C4-2B (cell line): ENCODE measurements at regions not wholly inside any gene's neighbourhood (a gene's known extent, or its start where the extent isn't known, plus 50 kb on each side); places are given as distances from the start of the nearest gene placed in this dataset.

Source experiments
- H3K27ac ChIP-seq: fragments of 450-650 bp; 2 replicates; pipeline ENCODE4 v1.5.1; 2017
- ZFX ChIP-seq: fragments of 450-650 bp; IDR thresholded peaks from 2 replicates; pipeline ENCODE4 v1.6.1; 2017
- TF ChIP-seq, protein P1 (sequence below): fragments of 450-650 bp; conservative IDR thresholded peaks from 2 replicates; pipeline ENCODE4 v1.5.1; 2017; ENCODE audit warnings: mild to moderate bottlenecking

DNA sequence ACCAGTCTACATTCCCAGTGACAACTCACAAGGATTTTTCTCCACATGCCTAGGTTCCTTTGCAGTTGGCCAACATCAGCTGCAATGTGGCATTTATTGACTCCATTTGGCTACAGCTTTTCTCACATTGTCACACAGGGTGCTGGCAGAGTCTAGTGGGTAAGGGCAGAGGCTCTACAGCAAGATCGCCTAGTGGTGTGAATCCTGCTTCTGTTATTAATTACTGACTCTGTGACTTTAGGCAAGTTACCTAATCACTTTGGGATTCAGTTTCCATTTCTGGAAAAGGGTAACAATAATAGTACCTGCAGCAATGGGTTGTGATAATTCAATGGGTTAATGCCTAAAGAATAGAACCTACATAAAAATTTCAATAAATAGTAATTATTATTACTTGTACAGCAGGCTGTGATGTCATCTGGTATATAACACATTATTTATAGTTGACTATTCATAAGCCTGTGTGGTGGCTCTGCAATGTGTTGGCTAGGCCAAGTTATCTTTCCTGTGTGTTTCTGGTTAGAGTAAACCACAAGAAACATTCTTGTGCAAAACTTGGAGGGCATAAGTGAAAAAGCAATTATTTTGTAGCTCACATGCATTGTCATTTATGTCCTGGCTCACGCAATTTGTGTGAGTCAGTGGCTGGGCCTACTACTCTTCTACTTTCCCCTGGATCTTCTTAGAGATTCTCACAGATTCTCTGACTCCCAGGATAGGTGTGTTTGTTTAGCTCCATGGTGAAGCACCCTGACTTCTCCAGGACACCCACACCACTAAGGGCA is 59.5 kb downstream of the PTGS2 start:
- TF ChIP-seq ZFX, result no peak
- TF ChIP-seq, protein P1, sequence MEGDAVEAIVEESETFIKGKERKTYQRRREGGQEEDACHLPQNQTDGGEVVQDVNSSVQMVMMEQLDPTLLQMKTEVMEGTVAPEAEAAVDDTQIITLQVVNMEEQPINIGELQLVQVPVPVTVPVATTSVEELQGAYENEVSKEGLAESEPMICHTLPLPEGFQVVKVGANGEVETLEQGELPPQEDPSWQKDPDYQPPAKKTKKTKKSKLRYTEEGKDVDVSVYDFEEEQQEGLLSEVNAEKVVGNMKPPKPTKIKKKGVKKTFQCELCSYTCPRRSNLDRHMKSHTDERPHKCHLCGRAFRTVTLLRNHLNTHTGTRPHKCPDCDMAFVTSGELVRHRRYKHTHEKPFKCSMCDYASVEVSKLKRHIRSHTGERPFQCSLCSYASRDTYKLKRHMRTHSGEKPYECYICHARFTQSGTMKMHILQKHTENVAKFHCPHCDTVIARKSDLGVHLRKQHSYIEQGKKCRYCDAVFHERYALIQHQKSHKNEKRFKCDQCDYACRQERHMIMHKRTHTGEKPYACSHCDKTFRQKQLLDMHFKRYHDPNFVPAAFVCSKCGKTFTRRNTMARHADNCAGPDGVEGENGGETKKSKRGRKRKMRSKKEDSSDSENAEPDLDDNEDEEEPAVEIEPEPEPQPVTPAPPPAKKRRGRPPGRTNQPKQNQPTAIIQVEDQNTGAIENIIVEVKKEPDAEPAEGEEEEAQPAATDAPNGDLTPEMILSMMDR, result no peak
- H3K27ac ChIP-seq, result no peak overlapping the region

DNA sequence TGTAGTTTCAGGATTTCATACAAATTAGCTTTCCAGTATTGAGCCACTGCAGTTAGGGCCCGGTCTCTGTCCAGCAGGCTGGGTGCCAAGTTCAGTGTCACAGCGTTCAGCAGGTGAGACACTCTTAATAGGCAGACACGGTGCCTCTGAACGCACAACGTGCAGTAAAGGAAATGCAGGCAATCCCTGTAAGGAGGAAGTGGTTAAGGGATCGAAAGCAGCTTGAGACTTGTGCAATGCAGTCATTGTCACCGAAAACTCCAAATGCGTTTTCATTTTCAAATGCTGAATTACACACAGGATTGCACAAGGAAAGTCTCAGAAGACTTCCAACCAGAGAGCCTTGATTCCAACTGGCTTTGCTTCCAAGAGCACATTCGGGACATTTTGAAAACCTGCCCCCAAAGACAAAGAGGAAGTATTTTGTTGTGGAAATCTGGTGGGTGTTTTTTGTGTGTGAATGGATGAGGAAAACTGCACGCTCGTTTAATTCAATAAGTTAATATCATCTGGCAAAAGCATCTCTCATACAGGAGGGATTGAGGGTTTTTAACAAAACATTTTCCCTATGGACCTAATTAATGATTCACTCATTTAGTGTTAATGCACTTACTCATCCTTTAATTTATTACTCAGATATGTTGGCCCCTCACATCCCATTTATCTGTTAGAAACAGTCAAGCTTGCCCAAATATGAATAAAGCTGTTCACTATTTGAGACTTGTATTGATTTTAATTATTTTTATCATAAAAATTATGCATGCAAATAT is 61.6 kb downstream of the PTGS2 start:
- H3K27ac ChIP-seq, result no peak overlapping the region

DNA sequence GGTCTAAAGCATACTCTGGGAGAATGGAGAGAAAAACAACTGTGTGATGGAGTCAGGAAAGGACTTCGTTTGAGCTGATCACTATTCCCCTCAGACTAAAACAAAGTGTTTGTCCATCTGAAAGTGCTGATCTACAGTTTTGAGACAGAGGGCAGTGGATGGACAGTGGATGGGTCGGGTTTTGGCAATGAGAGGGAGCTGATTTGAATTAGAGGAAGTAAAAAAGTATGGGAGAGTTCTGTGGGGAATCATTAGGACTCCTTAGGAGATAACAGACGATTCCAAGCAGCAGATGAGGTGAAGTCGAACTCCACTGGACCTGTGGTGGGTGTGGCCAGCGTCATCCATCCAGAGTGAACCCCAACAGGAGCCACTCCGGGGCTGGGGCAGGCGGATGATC is 62.3 kb downstream of the PTGS2 start:
- TF ChIP-seq, protein P1, result no peak
- TF ChIP-seq ZFX, result no peak

More for the DNA sequence above, 61.6 kb downstream of the PTGS2 start:
- no peak for TF ChIP-seq ZFX
- TF ChIP-seq, protein P1, result no peak

DNA sequence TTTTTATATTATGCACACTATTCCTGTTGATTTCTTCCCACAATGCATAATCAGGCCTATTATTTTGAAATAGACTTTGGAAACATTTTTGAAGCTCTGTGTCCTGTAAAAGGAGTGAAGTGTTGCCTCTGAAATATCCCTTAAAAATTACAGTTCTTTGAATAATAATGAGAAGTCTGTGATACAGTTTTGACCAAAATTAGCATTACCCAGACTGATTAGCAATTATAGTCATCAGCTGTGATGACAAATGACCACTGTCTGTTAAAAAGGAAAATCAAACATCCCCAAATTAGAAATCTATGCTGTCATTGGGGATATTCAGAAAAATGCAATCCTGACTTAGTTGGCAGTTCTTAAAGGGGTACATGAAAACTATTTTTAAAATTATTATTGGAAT is 63.7 kb downstream of the PTGS2 start:
- TF ChIP-seq ZFX, result no peak
- TF ChIP-seq, protein P1, result no peak
- H3K27ac ChIP-seq, result no peak overlapping the region

More for the DNA sequence above, 62.3 kb downstream of the PTGS2 start:
- no peak overlapping the region for H3K27ac ChIP-seq

DNA sequence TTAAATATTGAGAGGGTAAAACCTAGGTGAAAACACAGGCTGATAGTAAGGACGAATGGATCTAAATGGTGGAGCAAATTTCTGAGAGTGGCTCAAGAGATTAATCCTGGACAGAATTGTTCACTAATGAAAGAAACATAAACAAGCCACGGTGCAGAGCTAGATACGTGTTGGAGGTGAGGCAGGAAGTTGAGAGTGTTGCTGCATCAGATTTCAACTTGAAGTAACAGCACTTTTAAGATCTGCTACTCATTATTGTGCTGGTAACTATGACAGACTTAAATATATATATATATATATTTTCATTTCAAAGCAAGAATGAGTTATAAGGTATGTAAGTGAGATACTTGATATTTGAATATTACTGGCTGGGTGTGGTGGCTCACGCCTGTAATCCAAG is 64.9 kb downstream of the PTGS2 start:
- H3K27ac ChIP-seq, result no peak overlapping the region
- no peak for TF ChIP-seq ZFX

DNA sequence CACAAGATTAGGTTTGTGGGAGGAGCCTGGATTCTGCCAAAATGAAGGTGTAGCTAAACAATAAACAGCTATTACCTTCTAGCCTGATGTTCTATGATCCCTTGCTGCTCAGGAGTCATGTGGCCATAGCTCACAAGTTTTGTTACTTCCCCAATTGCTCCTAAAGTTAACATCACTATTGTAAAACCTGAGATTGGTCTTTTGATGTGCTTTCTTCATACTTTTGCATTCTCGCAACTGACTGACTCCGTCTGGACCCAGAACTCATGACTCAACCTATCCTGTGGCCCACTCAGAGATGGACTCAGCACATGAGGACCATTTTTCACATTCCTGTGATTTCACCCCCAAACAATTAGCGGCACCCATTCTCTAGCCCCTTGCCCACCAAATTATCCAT is 69.1 kb downstream of the PTGS2 start:
- H3K27ac ChIP-seq, result no peak overlapping the region
- TF ChIP-seq, protein P1, result no peak
- TF ChIP-seq ZFX, result no peak

DNA sequence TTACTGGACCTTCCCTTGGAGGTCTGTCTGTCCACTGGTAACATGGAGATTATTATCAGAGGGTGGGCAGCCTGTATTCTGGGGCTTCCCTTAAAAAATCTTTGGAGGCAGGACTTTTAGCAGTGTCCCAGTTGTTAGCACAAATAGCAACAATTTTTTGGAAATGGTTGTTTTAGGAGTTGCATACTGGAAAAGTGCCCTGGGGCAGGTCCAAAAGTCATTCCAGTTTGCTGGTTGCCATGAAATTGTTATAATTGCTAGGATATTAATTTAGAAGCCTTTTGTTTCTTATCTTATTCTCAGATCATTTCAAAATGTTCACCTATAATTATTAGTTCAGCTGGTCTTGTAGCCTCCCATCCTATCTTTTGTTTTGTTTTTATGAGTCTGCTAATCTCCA is 71.0 kb downstream of the PTGS2 start:
- TF ChIP-seq, protein P1, result no peak
- TF ChIP-seq ZFX, result no peak
- H3K27ac ChIP-seq, result no peak overlapping the region
